GM10266 (cell line): ENCODE measurements at regions not wholly inside any gene's neighbourhood (a gene's known extent, or its start where the extent isn't known, plus 50 kb on each side); places are given as distances from the start of the nearest gene placed in this dataset.

Source experiments
- DNase-seq: peaks from one replicate; pipeline ENCODE4 v3.0.0; 2012; ENCODE audit errors: extremely low spot score
- TF ChIP-seq, protein P1 (sequence below): IDR thresholded peaks from 2 replicates; pipeline ENCODE4 v1.5.1; 2012; ENCODE audit warnings: mild to moderate bottlenecking, low read depth; ENCODE audit not compliant: control insufficient read depth, insufficient read depth; ENCODE audit errors: missing control alignments

DNA sequence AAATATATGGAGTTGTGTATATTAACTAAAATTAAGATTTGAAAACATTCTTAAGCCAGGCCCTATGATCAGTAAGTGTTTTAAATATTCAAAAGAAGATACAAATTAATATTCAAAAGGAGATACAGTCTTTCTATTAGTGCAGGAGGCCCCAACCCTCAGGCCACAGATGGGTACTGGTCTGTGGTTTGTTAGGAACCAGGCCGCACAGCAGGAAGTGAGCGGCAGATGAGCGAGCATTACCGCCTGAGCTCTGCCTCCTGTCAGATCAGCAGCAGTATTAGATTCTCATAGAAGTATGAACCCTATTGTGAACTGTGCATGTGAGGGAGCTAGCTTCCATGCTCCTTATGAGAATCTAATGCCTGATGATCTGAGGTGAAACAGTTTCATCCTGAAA, 232.9 kb downstream of the FOXO1 start:
- TF ChIP-seq, protein P1, sequence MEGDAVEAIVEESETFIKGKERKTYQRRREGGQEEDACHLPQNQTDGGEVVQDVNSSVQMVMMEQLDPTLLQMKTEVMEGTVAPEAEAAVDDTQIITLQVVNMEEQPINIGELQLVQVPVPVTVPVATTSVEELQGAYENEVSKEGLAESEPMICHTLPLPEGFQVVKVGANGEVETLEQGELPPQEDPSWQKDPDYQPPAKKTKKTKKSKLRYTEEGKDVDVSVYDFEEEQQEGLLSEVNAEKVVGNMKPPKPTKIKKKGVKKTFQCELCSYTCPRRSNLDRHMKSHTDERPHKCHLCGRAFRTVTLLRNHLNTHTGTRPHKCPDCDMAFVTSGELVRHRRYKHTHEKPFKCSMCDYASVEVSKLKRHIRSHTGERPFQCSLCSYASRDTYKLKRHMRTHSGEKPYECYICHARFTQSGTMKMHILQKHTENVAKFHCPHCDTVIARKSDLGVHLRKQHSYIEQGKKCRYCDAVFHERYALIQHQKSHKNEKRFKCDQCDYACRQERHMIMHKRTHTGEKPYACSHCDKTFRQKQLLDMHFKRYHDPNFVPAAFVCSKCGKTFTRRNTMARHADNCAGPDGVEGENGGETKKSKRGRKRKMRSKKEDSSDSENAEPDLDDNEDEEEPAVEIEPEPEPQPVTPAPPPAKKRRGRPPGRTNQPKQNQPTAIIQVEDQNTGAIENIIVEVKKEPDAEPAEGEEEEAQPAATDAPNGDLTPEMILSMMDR = no peak

DNA sequence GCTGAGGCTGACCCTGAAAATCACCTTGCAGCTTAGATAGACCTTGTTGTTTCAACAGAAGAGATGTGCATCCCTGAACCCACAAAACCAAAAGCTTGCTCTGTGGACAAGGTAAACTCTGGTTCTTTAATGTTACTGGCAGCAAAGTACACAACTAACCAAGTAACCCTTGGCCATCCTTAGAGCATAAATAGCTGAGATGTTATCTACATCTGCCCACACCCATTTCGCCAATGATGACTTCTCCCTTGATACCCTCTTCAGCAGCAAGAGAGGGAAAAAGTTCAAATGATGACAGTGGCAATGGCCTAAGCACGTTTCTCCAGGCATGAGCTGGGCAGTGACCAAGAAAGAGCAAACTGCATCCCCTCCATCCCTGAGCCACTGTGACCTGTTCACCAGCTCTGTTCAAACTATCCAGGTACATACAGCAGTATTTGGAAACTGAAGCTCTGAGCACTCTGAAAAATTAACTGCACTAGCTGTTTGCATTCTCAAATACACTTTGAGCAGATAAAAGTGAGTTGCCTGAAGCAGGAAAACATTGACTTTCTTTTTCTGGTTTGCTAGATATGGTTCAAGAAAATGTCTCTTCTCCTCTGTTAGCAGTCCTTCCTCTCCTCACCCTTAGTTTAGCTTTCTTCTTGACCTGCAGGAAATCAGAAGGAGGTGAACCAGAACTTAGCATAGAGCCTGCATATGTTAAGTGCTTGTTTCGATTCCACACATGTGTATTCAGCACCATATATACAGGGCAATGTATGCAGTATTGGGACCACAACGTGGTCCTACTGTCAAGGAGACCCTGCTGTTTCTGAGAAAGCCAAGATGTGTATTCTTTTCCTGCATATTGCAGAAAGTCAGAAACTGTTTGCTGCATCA, 231.7 kb downstream of the FOXO1 start:
- TF ChIP-seq, protein P1 = no peak

More for the DNA sequence above, 232.9 kb downstream of the FOXO1 start:
- DNase-seq = no peak

DNA sequence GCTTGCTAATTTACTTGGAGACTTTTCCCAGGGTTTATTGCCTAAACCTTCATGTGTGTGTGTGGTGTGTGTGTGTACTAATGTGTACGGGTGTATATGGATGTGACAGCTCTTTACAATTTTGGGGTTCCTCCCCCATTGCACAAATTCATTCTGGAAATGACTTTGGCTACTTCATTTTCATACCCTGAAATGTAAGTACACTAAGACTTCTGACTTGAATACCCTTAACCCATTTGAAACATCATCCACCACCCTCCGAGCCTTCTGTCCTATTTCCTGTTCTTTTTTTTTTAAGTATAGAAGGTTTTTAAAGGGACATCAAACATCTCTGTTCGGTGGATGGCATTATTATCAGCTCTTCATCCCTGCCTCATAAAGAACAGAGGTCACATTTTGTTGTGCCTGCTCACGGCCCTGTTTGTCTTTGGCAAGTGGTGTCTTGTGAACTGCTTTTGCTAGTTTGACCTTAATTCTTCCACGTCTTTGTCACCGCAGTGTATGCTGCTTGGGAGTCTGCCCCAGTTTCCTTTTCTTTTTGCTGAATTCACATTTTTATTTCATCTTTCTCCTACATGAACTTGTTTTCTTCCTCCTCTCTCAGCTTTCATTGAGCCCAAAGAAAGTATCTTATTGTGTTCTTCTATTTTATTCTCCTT, 228.3 kb downstream of the FOXO1 start:
- TF ChIP-seq, protein P1 = no peak
- DNase-seq = no peak

More for the DNA sequence above, 231.7 kb downstream of the FOXO1 start:
- DNase-seq = no peak

DNA sequence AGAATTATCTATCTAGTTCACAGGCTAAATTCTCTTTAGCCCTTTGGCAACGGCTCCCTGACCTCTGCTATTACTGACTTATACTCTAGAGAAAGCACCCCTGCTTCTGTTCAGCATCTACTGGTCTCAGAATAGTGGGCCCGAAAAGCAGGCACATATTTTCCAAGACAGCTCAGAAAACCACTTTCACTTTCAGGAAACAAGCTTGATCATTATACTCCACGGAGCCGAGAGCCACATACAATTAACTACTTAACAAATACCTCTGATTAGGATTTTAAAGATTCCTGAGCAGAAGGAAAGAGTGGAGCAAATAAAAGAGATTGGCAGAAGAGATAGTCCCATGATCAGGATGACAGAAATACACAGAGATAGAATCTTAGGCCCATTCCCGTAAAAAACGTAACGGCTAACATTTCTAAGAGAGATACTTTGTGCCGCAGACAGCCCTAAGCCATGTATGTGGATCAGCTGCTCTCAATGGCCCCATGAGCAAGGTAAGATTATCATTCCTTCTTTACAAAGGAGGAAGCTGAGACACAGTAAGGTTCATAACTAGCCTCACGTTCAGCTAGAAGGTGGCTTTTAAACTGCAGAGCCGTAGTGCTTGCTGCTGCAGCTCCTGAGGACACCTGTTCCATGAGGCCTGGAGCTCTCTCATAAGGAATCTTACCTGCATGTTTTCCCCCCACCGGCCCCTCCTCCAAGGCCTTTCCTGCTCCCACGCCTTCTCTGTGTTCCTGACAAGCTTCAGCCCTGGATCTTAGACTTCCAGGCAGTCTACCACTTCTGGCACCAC, 227.2 kb downstream of the FOXO1 start:
- no peak for DNase-seq
- TF ChIP-seq, protein P1 = no peak

DNA sequence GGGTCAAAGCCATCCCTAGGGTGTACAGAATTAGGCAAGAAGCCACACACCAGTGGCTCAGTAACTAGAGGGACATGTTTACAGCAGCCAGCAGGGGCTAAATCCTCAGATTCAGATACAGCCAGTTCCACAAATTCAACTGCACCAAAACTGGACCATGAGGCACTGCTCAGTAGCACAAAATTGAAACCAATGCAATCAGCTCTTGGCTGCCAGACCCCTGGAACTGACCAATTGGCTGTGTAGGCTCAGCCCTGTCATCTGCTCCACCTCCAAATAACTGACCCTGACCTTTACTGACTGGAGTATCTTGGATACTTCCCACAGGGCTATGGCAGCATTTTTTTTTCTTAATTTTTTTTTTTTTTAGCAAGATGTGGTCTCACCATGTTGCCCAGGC, 226.5 kb downstream of the FOXO1 start:
- DNase-seq = no peak
- TF ChIP-seq, protein P1 = no peak

DNA sequence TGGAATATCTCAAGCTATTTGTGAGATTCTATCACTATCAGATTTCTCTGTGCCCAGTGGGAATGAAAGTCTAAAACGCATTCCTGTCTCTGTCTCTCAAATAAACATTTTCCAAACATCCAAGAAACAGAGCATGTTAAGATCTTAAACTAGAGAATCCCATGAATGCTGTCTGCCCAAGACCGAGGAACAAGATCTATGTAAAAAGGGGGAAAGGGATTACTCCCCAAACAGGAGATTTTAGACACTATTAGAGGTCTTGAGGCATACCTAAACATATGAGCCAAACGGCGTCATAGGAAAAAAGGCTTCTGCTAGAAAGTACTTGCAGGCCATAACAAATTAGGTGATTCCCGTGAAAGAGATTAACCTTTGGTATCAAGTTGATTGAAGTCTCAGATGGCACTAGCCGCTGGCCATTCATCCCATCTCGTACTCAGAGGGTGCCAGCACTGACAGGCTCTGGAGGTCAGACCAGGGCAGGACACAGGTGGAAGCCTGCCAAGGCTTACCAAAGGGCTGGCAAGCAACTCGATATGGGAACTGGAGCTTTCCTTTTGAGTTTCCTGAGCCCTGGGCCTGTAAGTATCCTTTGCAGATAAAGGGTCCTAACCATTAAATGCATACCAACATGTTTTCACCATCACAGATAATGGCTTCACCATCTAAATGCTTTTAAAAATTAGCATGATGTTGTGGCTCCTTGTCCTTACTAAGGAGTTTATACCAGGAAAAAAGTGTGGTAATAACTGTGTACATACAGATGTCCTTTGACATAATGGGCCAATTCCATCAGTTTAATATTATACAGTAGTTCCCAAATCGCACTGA, 225.2 kb downstream of the FOXO1 start:
- TF ChIP-seq, protein P1 = no peak
- DNase-seq = no peak
